ENCODE measurements at regions not wholly inside any gene's neighbourhood (a gene's known extent, or its start where the extent isn't known, plus 50 kb on each side); places are given as distances from the start of the nearest gene placed in this dataset.

DNA sequence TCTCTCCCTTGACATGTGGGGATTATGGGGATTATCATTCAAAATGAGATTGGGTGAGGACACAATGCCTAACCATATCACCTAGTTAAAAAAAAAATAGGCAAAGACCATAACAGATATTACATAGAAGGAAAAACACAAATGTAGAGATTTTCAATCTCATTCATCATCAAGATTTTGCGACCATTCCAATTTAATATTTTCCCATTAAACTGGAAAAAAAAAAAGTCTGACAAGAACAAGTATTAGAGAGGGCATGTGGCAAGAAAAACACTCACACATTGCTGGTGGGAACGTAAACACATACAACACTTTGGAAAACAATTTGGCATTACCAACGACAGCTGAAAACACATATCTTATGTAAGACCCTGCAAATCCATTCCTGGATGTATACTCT lies 71.0 kb upstream of the MYCN start:
- POLR2A ChIA-PET: no interaction called here
- CTCF ChIA-PET: no interaction called here

DNA sequence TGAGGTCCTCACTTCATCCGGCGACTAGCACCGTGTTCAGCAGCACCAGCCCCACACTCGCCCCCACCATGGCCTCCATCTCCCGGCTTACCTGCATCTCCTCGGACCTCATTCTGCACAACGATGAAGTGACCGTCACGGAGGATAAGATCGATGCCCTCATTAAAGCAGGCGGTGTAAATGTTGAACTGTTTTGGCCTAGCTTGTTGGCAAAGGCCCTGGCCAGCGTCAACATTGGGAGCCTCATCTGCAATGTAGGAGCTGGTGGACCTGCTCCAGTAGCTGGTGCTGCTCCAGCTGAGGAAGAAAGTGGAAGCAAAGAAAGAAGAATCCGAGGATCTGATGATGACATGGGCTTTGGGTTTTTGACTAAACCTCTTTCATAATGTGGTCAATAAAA lies 70.5 kb upstream of the MYCN start:
- CTCF ChIA-PET: no interaction called here

DNA sequence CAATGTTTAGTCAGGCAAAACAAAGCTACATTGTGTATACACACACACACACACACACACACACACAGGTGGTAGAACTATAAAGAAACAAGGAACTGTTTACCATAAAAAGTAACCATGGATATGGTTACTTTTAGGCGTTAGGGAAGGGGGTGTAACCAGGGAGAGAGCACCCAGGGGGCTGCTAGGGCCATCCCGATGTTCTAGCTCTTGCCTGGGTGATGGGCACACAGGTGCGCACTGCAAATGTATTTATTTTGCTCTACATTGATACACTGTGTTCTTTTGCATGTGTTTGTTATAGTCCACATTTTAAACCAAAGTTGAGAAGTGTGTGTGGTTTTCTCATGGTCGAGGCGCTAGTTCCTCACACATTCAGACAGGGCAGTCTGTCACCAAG lies 69.8 kb upstream of the MYCN start:
- ChIA-PET POLR2A (no interaction called here), CTCF (no interaction called here)

More for the DNA sequence above, 70.5 kb upstream of the MYCN start:
- POLR2A ChIA-PET: no interaction called here

DNA sequence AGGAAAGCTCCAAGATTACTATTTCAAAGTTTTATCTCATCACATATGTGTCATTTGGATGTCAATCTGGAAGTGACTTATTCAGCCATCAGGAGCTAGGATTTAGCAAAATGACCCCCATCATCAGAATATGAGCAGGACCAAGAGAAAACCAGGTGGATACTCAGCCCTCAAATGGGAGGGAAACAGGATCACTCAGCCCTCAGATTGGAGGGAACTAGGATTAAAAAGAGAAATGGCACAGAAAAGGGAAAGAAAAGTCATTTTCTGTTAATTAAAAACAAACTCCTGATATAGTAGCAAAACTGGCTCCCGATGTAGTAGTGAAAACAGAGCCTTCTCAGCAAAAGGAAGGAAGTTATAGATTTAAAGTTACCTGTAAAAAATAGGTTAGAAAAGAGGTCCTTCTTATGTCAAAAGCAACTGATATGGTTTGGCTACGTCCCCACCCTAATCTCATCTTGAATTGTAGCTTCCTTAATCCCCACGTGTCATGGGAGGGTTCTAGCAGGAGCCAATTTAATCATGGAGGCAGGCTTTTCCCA lies 69.0 kb upstream of the MYCN start:
- CTCF ChIA-PET: no interaction called here
- POLR2A ChIA-PET: no interaction called here

DNA sequence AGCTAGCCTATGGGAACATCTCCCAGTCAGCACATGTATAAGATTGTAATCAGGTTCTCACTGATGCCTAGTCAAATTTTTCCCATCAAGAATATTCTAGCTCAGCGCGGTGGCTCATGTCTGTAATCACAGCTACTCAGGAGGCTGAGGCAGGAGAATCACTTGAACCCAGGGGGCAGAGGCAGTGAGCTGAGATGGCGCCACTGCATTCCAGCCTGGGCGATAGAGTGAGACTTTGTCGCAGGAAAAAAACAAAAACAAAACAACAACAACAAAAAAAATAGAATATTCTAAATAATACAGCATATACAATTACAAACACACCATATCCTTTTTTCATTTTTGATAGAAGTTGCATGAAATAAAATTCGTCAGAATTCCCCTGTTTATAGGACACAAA lies 67.5 kb upstream of the MYCN start:
- ChIA-PET POLR2A (no interaction called here), CTCF (no interaction called here)

DNA sequence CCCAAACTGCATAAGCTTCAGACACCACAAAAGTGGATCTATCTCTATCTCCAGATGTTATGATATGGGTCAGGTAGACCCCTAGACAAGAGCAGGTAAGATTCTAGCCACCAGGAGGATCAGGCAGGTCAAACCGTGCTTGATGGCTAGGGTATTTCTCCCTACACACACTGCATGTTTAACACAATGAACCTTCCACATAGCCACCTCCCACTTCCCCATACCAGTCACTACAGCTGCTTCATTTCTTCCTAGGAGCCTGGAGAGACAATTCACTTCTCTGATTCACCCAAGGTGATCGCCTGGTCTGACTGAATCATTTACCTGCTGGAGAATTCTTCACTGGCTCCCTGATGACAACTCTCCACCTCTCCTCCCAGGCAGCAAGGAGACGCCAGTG lies 66.0 kb upstream of the MYCN start:
- CTCF ChIA-PET: no interaction called here
- POLR2A ChIA-PET: no interaction called here

DNA sequence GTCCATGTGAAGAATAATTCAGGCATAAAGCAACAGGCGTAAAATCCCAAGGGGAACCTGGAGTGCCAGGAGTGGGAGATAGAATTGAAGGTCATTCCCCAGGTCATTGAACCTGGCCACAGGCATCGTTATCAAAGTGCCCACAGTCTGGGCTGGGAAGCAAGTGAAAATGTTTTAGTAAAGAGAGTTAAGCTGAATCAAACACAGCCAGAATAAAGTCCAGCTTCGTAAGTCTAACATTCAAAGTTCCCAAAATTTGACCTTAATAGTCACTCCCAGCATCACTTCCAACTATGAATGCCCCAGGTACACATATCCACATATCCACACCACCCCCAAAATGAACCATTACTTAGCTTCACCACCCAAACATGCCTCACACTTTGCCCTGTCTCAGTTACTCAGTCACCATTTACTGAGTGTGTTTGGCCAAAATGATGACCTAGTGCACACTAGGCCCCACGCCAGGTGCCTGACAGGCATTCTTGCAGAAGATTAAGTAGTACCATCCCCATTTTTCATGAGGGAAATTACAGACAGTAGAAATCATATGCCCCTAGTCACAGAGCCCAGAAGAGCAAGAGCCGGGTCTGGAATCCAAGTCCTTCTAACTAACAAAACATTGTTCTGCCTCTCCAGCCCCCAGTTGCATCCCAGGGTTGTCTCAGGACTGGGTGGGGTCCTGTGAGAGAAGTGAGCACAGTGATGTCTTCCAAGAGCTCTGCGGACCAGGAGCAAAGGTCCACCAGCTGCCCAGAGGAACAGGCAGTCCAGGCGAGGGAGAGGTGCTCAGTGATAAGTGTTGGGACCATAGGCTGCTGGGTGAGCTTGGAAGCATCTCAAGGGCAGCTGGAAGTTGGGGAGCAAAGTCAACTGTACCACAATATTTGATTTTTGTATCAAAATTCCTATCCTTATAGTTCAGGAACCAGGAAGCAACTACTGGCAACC lies 65.2 kb upstream of the MYCN start:
- ChIA-PET CTCF (interaction anchor here (0.6 kb wide), 1 partner anchor 56 kb away, joined by 5 read pairs; no protein-coding TSS in a partner anchor), POLR2A (no interaction called here)

DNA sequence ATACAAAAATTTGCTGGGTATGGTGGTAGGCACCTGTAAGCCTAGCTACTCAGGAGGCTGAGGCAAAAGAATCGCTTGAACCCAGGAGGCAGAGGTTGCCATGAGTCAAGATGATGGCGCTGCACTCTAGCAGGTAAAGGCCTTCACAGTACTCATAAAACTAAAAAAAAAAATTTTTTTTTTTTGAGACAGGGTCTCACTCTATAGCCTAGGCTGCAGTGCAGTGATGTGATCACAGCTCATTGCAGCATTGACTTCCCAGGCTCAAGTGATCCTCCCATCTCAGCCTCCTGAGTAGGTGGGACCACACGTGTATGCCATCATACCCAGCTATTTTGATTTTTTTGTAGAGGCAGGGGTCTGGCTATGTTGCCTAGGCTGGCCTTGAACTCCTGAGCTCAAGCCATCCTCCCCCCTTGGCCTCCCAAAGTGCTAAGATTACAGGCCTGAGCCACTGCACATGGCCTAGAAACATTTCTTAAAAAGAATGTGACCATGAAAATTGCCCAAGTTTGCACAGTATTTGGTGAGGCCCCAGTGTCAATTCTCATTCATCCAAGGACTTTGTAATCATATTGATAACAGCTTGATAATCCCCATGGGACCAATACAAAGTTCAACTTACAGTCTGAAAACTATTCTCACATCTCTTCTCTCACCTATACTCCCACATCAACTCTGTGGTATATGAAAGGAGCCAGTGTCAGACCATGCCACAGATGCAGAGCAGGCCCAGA lies 64.2 kb upstream of the MYCN start:
- POLR2A ChIA-PET: no interaction called here
- CTCF ChIA-PET: no interaction called here

DNA sequence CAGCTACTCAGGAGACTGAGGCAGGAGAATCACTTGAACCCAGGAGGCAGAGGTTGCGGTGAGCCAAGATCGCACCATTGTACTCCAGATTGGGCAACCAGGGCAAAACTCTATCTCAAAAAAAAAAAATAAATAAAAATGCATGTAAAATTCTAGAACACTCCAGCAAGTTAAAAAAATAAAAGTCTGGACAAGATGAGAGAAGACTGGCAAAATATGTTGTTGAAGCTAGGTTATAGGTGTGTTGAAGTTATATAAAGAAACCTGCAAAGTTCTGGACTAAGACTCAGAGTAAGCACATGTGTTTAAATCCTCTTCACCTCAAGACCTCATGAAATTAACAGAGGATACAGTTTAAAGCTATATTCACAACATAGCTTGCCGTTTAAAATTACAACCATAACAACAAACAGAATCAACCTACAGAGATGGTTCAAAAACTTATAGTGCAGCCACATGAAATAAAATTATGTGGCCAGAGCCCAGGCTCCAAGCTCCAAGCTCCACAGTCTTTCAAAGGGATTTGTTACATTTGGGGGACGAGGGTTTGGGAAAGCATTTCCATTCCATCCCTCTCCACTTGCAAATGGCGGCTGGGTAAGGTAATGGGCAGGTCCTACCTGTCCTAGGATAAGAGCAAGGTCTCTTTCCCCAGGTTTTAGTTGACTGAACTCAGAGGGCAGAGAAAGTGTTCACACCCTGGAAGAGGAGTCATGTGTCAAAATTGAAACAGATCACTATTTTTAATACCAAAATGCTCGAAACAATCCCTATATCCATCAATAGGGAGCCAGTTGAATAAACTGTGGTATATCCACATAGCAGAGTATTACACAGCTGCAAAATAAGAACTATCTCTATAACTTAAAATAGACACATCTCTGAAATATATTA lies 59.9 kb upstream of the MYCN start:
- ChIA-PET POLR2A (no interaction called here), CTCF (no interaction called here)

DNA sequence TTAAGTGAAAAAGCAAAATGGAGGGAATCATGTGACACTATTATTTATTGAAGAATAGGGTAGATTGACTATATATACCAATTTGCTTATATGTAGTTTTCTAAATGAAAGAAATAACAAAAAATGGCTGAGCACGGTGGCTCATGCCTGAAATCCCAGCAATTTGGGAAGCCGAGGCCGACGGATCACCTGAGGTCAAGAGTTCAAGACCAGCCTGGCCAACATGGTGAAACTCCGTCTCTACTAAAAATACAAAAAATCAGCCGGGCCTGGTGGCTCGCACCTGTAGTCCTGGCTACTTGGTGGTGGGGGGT lies 59.3 kb upstream of the MYCN start:
- ChIA-PET CTCF (no interaction called here), POLR2A (no interaction called here)

DNA sequence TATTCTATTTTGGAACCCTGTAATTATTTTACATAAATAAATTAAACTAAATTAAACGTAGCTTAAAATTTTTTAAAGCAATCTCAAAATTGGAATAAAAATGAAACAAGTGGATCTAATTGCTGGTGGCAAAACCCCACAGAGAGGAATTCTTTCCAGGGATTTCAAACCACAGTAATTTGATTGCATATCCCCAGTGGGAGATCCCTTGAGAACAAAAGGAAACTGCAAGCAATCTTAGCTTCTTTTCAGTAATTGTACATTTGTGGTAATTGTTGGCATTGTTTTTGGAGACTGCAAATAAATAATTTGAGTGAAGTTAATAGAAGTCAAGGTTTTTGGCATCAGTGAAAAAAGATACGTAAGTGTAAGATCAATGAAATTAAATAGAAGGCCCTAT lies 58.7 kb upstream of the MYCN start:
- CTCF ChIA-PET: no interaction called here
- POLR2A ChIA-PET: no interaction called here

DNA sequence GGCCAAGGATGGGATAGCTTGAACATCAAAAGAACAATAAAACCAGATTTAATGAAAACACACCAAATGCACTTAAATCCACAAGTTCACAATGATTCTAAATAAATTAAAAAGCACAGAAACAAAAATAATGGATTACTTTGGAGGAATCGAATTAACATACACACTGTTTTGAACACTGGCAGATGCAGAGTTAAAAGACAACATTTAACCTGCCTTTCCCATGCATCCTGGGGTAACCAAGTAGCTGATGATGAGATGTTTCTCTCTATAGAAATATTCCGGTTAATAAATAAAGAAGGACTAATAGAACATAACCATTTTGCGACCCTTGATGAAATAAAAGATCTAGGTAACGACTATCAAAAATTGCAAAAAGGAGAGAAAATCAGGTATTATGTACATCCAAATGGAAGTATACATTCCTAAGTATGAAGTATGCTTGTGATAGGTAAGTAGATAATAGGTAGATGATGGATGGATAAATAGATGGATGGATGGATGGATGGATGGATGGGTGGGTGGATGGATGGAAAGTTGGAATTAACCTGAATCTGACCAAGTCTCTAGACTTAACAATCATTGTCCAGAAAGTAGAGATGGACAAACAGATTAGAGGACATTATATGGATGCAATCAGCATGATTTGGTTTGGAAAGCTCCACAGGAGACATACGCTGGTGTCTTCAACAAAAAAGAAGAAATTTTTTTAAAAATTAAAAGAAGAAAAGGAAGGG lies 57.4 kb upstream of the MYCN start:
- CTCF ChIA-PET: interaction anchor here (0.7 kb wide), 1 partner anchor 642 kb away, joined by 3 read pairs; no protein-coding TSS in a partner anchor

DNA sequence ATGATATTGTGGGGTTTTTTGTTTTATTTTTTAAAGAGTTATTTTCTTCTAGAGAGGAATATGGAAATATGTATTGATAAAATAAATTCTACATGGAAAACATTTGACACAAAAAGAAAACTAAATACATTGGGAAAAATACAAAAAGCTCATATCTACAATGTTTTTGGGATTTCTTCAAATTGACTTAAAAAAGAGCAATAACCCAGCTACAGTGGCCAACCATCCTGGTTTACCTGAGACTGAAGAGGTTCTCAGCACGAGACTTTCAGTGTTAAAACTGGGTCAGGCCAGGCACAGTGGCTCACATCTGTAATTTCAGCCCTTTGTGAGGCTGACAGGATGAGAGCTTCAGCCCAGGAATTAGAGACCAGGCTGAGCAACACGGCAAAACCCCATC lies 56.7 kb upstream of the MYCN start:
- ChIA-PET CTCF (no interaction called here), POLR2A (no interaction called here)

More for the DNA sequence above, 57.4 kb upstream of the MYCN start:
- POLR2A ChIA-PET: no interaction called here

DNA sequence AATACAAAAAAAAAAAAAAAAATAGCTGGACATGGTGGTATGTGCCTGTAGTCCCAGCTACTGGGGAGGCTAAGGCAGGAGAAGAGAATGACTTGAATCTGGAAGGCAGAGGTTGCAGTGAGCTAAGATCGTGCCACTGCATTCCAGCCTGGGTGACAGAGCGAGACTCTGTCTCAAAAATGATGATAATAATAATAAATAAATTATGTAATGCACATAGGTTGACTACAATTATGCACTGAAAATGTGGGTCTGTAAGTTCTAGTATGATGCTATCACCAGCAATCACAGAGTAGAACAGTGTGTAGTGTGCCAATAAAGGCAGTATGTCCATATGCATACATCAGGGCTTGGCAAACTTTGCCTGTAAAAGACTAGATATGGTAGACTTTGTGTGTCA lies 55.6 kb upstream of the MYCN start:
- POLR2A ChIA-PET: no interaction called here

DNA sequence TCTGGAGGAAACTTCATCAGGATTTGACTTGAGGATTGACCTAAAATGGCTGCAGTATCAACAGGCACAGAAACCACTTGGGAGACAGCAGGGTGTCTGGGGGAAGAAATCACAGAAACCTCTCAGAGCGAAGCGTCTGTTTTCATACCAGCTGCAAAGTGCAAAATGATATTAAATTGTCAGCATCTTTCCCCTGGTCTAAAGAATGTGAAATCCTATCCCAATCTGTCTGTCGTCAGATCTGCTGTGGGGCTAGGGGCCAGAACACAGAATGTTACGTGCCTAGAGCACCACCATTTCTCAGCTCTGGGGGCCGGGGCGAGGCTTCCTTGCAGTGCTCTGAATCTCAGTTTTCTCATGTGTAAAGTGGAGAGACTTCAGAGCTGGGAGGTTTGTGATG lies 54.1 kb upstream of the MYCN start:
- CTCF ChIA-PET: no interaction called here
- POLR2A ChIA-PET: no interaction called here

More for the DNA sequence above, 55.6 kb upstream of the MYCN start:
- CTCF ChIA-PET: no interaction called here

DNA sequence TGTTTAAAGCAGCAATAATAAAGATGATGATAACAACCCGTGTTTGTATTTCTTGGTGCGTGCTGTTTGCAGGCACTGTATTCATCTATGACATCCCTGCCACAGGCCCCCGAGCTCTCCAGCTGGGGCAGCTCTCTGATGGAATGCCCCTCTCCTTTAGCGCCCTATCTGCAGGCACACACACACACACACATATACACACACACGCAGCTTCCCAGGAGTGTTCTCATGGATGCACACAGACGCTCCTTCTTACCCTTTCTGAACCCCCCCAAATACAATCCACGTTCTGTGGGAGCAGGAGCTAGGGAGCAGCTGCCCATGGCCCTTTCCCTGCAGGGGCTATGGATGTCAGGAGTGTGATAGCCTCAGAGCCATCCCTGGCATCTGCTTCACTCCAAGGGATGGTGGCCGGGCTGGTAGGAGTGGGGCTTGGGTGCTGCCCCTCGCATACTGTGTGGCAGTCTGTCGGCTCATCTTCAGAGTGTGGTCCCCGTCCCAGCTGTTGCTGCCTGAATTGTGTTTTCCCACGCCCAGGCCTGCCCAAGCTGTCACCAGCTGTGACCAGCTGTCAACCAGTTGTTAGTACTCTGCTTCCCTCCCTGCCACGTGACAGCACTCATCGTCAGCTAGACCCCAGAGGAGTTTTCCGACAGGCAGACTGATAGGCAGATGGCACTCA lies 50.8 kb upstream of the MYCN start:
- POLR2A ChIA-PET: no interaction called here

DNA sequence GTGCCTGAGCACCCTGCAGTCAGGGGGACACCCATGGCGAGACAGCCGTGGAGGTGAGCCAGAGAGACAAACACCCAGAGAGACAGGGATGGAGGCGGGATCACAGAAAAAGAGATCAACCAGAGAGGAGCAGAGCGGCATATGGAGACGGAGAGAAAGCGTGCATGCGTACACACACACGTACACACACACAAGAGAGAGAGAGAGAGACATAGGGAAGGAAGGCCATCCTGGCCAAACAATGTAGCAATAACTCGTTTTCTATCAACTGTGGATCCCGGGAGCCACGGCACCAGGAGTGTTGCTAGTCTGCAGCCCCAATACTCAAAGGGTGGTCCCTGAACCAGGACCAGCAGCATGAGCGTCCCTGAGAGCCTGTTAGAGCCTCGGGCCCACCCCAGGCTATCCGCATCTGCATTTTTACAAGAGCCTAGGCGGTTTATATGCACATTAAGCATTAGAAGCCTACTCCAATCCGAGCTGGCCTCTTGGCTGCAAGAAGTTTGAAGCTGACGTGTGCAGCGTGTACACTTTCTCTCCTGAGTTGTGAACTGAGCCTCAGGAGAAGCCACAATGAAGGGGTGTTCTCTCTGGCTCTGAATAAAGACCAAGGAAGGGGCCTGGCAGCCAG lies 50.1 kb upstream of the MYCN start:
- ChIA-PET CTCF (no interaction called here), POLR2A (no interaction called here)

More for the DNA sequence above, 50.8 kb upstream of the MYCN start:
- CTCF ChIA-PET: no interaction called here
